GM21723 (cell line): ENCODE measurements at regions not wholly inside any gene's neighbourhood (a gene's known extent, or its start where the extent isn't known, plus 50 kb on each side); places are given as distances from the start of the nearest gene placed in this dataset.

Source experiments
- ATAC-seq: cut with Tn5 transposase; IDR thresholded peaks from one replicate; pipeline ENCODE4 v1.9.1; 2021; ENCODE audit warnings: mild to moderate bottlenecking, moderate library complexity; ENCODE audit not compliant: unreplicated experiment

- no peak for ATAC-seq
These were observed 210.0 kb downstream of the AUH start for GRCh38 chr9:91151718-91152095.

- no peak for ATAC-seq
These were observed 207.0 kb downstream of the AUH start for GRCh38 chr9:91154686-91155085.

GRCh38 chr9:91155181-91155580 is 206.5 kb downstream of the AUH start:
- ATAC-seq = no peak

GRCh38 chr9:91155746-91156376 is 205.9 kb downstream of the AUH start:
- ATAC-seq = no peak

- no peak for ATAC-seq
These were observed 205.1 kb downstream of the AUH start for GRCh38 chr9:91156451-91157234.

GRCh38 chr9:91157883-91158282 is 203.8 kb downstream of the AUH start:
- no peak for ATAC-seq

GRCh38 chr9:91158286-91158685 is 203.4 kb downstream of the AUH start:
- ATAC-seq = no peak

DNA sequence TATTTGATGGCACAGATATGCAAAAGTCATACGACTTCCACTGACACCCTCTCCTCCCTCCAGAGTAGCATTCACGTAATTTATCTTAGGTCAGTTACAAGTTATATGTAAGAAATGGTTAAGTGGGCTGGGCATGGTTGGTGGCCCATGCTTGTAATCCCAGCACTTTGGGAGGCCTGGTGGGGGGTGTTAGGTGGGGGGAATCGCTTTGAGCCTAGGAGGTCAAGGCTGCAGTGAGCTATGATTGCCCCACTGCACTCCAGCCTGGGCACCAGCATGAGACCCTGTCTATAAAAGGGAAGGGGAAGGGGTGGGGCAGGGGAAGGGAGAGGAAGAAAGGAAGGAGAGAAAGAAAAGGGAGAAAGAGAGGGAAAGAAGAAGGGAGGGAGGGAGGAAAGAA is 202.8 kb downstream of the AUH start:
- no peak for ATAC-seq

DNA sequence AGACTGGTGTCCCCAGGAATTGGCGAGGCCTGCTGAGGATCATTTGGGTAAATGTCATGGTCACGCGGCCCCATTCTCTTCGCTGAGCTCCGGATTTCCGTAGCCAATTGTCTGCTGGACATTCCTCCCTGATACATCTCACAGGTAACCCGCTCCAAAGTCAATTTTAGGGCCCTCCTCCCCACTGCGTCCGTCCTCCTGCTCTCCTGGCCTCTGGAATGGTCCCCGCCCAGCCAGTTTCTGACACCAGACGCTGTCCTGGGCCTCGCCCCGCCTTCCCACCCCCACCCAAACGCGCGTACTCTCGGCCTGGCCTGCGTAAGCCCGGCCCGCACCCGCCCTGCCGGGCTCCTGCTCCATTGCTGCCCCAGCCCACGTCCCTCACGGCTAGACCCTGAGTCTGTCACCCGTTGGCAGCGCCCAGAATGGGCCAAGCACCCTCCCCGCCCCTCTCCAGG is 202.0 kb downstream of the AUH start:
- no peak for ATAC-seq

DNA sequence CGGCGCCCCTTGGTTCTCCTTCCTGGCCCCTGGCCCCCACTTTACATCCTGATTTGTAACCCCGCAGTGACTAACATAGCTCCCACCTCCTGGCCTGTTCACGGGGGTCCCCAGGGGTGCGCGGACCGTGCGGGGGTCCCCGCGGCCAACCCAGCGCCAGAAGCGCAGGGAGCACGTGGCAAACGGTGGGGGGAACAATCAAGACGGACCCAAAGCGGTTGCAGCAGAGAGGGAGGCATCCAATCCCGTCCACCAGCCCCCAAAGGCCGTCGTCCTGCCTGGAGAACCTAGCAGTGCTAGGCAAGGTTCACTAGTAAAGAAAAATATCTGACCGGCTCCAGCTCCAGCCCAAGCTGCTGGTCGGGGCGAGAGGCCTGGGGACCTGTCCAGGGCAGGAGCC is 201.5 kb downstream of the AUH start:
- ATAC-seq = no peak

GRCh38 chr9:91160599-91161464 is 200.9 kb downstream of the AUH start:
- ATAC-seq = no peak

DNA sequence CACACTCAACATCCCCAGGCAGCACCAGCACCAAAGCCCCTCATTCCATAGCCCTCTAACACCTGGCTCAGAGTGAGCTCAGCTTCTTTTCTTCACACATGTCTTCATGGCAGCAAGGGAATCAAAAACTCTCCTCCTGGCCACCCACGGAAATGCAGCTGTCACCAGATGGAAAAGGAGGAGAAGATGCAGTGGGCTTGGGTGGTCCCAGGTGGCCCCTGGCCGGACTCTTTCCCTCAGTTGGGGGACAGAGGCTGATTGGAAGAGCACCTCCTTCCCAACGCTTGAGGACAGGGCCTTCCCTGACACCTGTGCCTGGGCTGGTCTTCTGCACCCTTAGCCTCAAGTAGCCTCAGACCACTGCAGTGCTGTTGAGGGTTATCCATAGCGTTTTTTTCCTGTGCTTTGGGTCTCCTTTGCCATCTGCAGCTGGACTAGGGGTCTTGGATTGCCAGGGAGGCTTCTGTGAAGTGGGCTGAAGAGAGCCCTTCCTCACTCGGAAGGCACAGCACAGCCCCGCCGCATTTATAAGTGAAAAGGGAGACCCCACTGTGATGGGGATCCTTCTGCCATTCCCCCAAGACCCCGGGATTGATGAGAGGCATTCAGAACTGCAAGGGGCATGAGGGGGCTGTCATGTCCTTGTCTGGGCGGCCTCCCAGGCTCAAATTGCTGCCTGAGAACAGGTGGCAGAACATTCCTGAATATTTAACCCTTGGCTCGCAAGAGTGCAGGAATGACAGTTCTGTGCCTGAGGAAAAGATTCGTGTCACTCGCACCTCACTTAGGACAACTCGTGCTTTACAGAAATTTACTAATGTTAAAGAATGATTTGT is 200.0 kb downstream of the AUH start:
- no peak for ATAC-seq

- ATAC-seq = no peak
These were observed 199.4 kb downstream of the AUH start for GRCh38 chr9:91162311-91162710.

GRCh38 chr9:91162784-91163443 is 198.8 kb downstream of the AUH start:
- peak; percentile 88 for ATAC-seq

GRCh38 chr9:91163444-91163772 is 198.3 kb downstream of the AUH start:
- no peak for ATAC-seq

- ATAC-seq = no peak
These were observed 197.8 kb downstream of the AUH start for GRCh38 chr9:91163773-91164471.
